ENCODE measurements at regions not wholly inside any gene's neighbourhood (a gene's known extent, or its start where the extent isn't known, plus 50 kb on each side); places are given as distances from the start of the nearest gene placed in this dataset.
"Not testable (repeated sequence)": the region's sequence is repeated elsewhere in the genome, so short reads cannot be mapped to it uniquely, and the experiment has no call there.

GRCh38 chr6:23851522-23851921 lies 274.5 kb upstream of the NRSN1 start:
- intact Hi-C loops (cut with DNase I), result no loop called here
- no peak for TF ChIP-seq POLR2A (IDR thresholded peaks at IDR 0.05)
- Histone ChIP-seq H3K4me1 (replicated peaks in 1 of 2) (no peaks in the 10 kb centered on the region), H3K9me3 (replicated peaks in 1 of 3) (no peaks in the 10 kb centered on the region), H3K27me3 (no peaks in the 10 kb centered on the region), H3K36me3 (replicated peaks in 1 of 2) (no peaks in the 10 kb centered on the region), H3K27ac (no peak overlapping the region), H3K4me3 (no peak overlapping the region)
- no peak for DNase-seq
- WGBS, 4 donors, result 35 to 38% (median 36%) methylated on average over 1 of the region's 1 CpG

- H3K4me1 ChIP-seq (replicated peaks in 1 of 2); H3K27me3 ChIP-seq; H3K9me3 ChIP-seq (replicated peaks in 1 of 3); H3K36me3 ChIP-seq (replicated peaks in 1 of 2); H3K27ac ChIP-seq; DNase-seq; H3K4me3 ChIP-seq; intact Hi-C loops (cut with DNase I): not testable (repeated sequence)
- 87 to 94% (median 89%) methylated on average over 5 to 15 of the region's 18 CpGs for WGBS, 4 donors
These were observed 272.4 kb upstream of the NRSN1 start for GRCh38 chr6:23853566-23854133.

- H3K36me3 ChIP-seq (replicated peaks in 1 of 2); H3K4me3 ChIP-seq; H3K27ac ChIP-seq; intact Hi-C loops (cut with DNase I); DNase-seq; H3K9me3 ChIP-seq (replicated peaks in 1 of 3); H3K4me1 ChIP-seq (replicated peaks in 1 of 2); H3K27me3 ChIP-seq: not testable (repeated sequence)
- 89 to 96% (median 93%) methylated on average over 19 to 22 of the region's 22 CpGs for WGBS, 4 donors
These were observed 271.9 kb upstream of the NRSN1 start for GRCh38 chr6:23854154-23854553.

- TF ChIP-seq CTCF (IDR thresholded peaks at IDR 0.05), result no peak
- no peak for TF ChIP-seq POLR2A (IDR thresholded peaks at IDR 0.05)
- H3K4me1 ChIP-seq (replicated peaks in 1 of 2), result no peaks in the 10 kb centered on the region
- intact Hi-C loops (cut with DNase I), result no loop called here
- no peak overlapping the region for H3K4me3 ChIP-seq
- H3K27me3 ChIP-seq, result no peaks in the 10 kb centered on the region
- H3K27ac ChIP-seq, result no peak overlapping the region
- 72 to 94% (median 87%) methylated on average over 5 to 23 of the region's 23 CpGs for WGBS, 4 donors
- no peaks in the 10 kb centered on the region for H3K9me3 ChIP-seq (replicated peaks in 1 of 3)
- no peaks in the 10 kb centered on the region for H3K36me3 ChIP-seq (replicated peaks in 1 of 2)
- DNase-seq, result no peak
These were observed 270.4 kb upstream of the NRSN1 start for GRCh38 chr6:23855497-23856116.

- Histone ChIP-seq H3K9me3 (replicated peaks in 1 of 3) (no peaks in the 10 kb centered on the region), H3K36me3 (replicated peaks in 1 of 2) (no peaks in the 10 kb centered on the region), H3K4me1 (replicated peaks in 1 of 2) (no peaks in the 10 kb centered on the region), H3K27ac (no peak overlapping the region), H3K27me3 (no peaks in the 10 kb centered on the region), H3K4me3 (no peak overlapping the region)
- TF ChIP-seq POLR2A (IDR thresholded peaks at IDR 0.05) (no peak), CTCF (IDR thresholded peaks at IDR 0.05) (no peak)
- DNase-seq, result no peak
- intact Hi-C loops (cut with DNase I), result no loop called here
These were observed 255.5 kb upstream of the NRSN1 start for GRCh38 chr6:23870496-23870895.

- 65 to 81% (median 78%) methylated on average over 1 of the region's 1 CpG for WGBS, 4 donors
- no peak overlapping the region for H3K27ac ChIP-seq
- intact Hi-C loops (cut with DNase I), result no loop called here
- TF ChIP-seq CTCF (IDR thresholded peaks at IDR 0.05) (no peak), POLR2A (IDR thresholded peaks at IDR 0.05) (no peak)
- H3K27me3 ChIP-seq, result no peaks in the 10 kb centered on the region
- no peak for DNase-seq
- H3K4me1 ChIP-seq (replicated peaks in 1 of 2), result no peaks in the 10 kb centered on the region
- H3K9me3 ChIP-seq (replicated peaks in 1 of 3), result no peaks in the 10 kb centered on the region
- H3K36me3 ChIP-seq (replicated peaks in 1 of 2), result no peaks in the 10 kb centered on the region
- H3K4me3 ChIP-seq, result no peak overlapping the region
These were observed 252.9 kb upstream of the NRSN1 start for GRCh38 chr6:23873161-23873560.
